ENCODE measurements at regions not wholly inside any gene's neighbourhood (a gene's known extent, or its start where the extent isn't known, plus 50 kb on each side); places are given as distances from the start of the nearest gene placed in this dataset.

DNA sequence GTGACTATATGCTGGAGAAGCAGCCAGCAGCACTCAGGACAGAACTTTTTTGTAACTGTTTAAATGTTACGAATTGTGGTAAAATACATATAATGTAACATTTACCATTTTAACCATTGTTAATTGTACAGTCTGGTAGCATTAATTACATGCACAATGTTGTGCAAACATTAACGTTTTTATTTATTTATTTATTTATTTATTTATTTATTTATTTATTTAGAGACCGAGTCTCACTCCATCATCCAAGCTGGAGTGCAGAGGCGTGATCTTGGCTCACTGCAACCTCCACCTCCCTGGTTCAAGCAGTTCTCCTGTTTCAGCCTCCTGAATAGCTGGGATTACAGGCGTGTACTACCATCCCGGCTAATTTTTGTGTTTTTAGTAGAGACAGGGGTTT is 88.7 kb upstream of the TEX51 start:
- no peak overlapping the region for H3K9ac ChIP-seq (ENCODE audit: extremely low read depth, low read length, poor library complexity, severe bottlenecking)
- H3K27me3 Mint-ChIP-seq (ENCODE audit: insufficient read depth): no peaks in the 10 kb centered on the region
- no peak overlapping the region for H3K4me3 Mint-ChIP-seq
- no peak overlapping the region for H3K4me3 ChIP-seq (ENCODE audit: low read length)
- H3K27me3 ChIP-seq (ENCODE audit: control insufficient read depth, insufficient read depth, low read length, poor library complexity, severe bottlenecking): no peaks in the 10 kb centered on the region
- no peaks in the 10 kb centered on the region for H3K4me1 ChIP-seq (ENCODE audit: control insufficient read depth, insufficient read depth, low read length)
- H3K36me3 Mint-ChIP-seq (ENCODE audit: low read depth): no peaks in the 10 kb centered on the region
- no peaks in the 10 kb centered on the region for H3K36me3 ChIP-seq (ENCODE audit: control insufficient read depth, insufficient read depth, low read length)
- peaks cover 5% of the 10 kb centered on the region for H3K9me3 Mint-ChIP-seq
- no peak overlapping the region for H3K27ac ChIP-seq (ENCODE audit: low read depth, low read length)
- WGBS, 2 experiments (ENCODE audit: insufficient coverage in 1 of 2, insufficient read length in 1 of 2): 94 to 96% methylated on average over 3 to 4 of the region's 6 CpGs
- no peak for DNase-seq
- peaks cover 21% of the 10 kb centered on the region for H3K4me1 Mint-ChIP-seq
- TF ChIP-seq, protein P1, sequence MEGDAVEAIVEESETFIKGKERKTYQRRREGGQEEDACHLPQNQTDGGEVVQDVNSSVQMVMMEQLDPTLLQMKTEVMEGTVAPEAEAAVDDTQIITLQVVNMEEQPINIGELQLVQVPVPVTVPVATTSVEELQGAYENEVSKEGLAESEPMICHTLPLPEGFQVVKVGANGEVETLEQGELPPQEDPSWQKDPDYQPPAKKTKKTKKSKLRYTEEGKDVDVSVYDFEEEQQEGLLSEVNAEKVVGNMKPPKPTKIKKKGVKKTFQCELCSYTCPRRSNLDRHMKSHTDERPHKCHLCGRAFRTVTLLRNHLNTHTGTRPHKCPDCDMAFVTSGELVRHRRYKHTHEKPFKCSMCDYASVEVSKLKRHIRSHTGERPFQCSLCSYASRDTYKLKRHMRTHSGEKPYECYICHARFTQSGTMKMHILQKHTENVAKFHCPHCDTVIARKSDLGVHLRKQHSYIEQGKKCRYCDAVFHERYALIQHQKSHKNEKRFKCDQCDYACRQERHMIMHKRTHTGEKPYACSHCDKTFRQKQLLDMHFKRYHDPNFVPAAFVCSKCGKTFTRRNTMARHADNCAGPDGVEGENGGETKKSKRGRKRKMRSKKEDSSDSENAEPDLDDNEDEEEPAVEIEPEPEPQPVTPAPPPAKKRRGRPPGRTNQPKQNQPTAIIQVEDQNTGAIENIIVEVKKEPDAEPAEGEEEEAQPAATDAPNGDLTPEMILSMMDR (conservative IDR thresholded peaks at IDR 0.05): no peak
- H3K9me3 ChIP-seq (ENCODE audit: control insufficient read depth, low read length): peaks cover 17% of the 10 kb centered on the region
- H3K27ac Mint-ChIP-seq: no peak overlapping the region

GRCh38 chr2:126811101-126811500 is 87.6 kb upstream of the TEX51 start:
- H3K9me3 ChIP-seq (ENCODE audit: control insufficient read depth, low read length): peaks cover 17% of the 10 kb centered on the region
- no peak overlapping the region for H3K27ac ChIP-seq (ENCODE audit: low read depth, low read length)
- peaks cover 21% of the 10 kb centered on the region for H3K4me1 Mint-ChIP-seq
- no peaks in the 10 kb centered on the region for H3K27me3 ChIP-seq (ENCODE audit: control insufficient read depth, insufficient read depth, low read length, poor library complexity, severe bottlenecking)
- H3K36me3 Mint-ChIP-seq (ENCODE audit: low read depth): no peaks in the 10 kb centered on the region
- no peaks in the 10 kb centered on the region for H3K4me1 ChIP-seq (ENCODE audit: control insufficient read depth, insufficient read depth, low read length)
- no peak for DNase-seq
- H3K27me3 Mint-ChIP-seq (ENCODE audit: insufficient read depth): no peaks in the 10 kb centered on the region
- peaks cover 5% of the 10 kb centered on the region for H3K9me3 Mint-ChIP-seq
- H3K36me3 ChIP-seq (ENCODE audit: control insufficient read depth, insufficient read depth, low read length): no peaks in the 10 kb centered on the region
- H3K4me3 Mint-ChIP-seq: no peak overlapping the region
- no peak overlapping the region for H3K27ac Mint-ChIP-seq
- H3K9ac ChIP-seq (ENCODE audit: extremely low read depth, low read length, poor library complexity, severe bottlenecking): no peak overlapping the region
- 79 to 84% methylated on average over 5 to 6 of the region's 6 CpGs for WGBS, 2 experiments (ENCODE audit: insufficient coverage in 1 of 2, insufficient read length in 1 of 2)
- H3K4me3 ChIP-seq (ENCODE audit: low read length): no peak overlapping the region
- TF ChIP-seq, protein P1 (conservative IDR thresholded peaks at IDR 0.05): no peak

DNA sequence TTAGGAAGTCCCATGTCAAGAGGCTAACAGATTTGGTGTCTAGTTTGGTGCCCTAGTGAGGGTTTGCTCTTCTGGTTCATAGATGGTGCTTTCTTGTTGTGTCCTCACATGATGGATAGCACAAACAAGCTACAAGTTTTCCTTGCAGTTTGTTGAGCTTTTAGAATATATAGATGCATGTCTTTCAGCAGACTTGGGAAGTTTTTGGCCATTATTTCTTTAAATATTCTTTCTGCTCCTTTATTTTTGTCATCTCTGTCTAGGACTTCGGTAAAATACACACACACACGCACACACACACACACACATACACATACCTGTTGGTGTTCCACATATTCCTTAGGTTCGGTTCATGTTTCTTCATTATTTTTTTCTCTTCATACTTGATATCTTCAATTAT is 81.5 kb upstream of the TEX51 start:
- WGBS, 2 experiments (ENCODE audit: insufficient coverage in 1 of 2, insufficient read length in 1 of 2): 85 to 86% methylated on average over 1 to 3 of the region's 3 CpGs
- Histone ChIP-seq H3K27ac (ENCODE audit: low read depth, low read length) (no peak overlapping the region), H3K36me3 (ENCODE audit: control insufficient read depth, insufficient read depth, low read length) (no peaks in the 10 kb centered on the region), H3K27me3 (ENCODE audit: control insufficient read depth, insufficient read depth, low read length, poor library complexity, severe bottlenecking) (no peaks in the 10 kb centered on the region), H3K4me1 (ENCODE audit: control insufficient read depth, insufficient read depth, low read length) (no peaks in the 10 kb centered on the region), H3K4me3 (ENCODE audit: low read length) (no peak overlapping the region), H3K9me3 (ENCODE audit: control insufficient read depth, low read length) (peaks cover 14% of the 10 kb centered on the region), H3K9ac (ENCODE audit: extremely low read depth, low read length, poor library complexity, severe bottlenecking) (no peak overlapping the region)
- TF ChIP-seq, protein P1 (conservative IDR thresholded peaks at IDR 0.05): no peak
- Mint-ChIP-seq H3K36me3 (ENCODE audit: low read depth) (no peaks in the 10 kb centered on the region), H3K27me3 (ENCODE audit: insufficient read depth) (no peaks in the 10 kb centered on the region), H3K4me3 (no peak overlapping the region), H3K9me3 (peaks cover 4% of the 10 kb centered on the region), H3K4me1 (no peaks in the 10 kb centered on the region), H3K27ac (no peak overlapping the region)
- no peak for DNase-seq

All from endodermal cell (in vitro differentiated cells).